Thoracic aorta (tissue), 2 donors: ENCODE measurements at regions not wholly inside any gene's neighbourhood (a gene's known extent, or its start where the extent isn't known, plus 50 kb on each side); places are given as distances from the start of the nearest gene placed in this dataset.

Source experiments
- ATAC-seq: fragments of 150-250 bp; one replicate; pipeline ENCODE4 v1.8.0; 2017; ENCODE audit warnings: low read depth; ENCODE audit not compliant: insufficient number of reproducible peaks, low FRiP score
- DNase-seq: peaks from one replicate; pipeline ENCODE4 v3.0.0-alpha.2; 2020; ENCODE audit warnings: low spot score
- H3K27ac ChIP-seq, 2 donors: fragments of 200-600 bp; sonication (generic); 1 replicate in 1 of 2; 2 replicates in 1 of 2; pipeline ENCODE4 v1.5.1; 2016; ENCODE audit warnings: mild to moderate bottlenecking in 2 of 2, moderate library complexity in 2 of 2
- H3K27me3 ChIP-seq: fragments of 200-600 bp; sonication (generic); replicated peaks from 2 replicates; pipeline ENCODE4 v1.6.0; 2016; ENCODE audit warnings: mild to moderate bottlenecking; ENCODE audit not compliant: insufficient read depth
- H3K36me3 ChIP-seq: fragments of 200-600 bp; sonication (generic); one replicate; pipeline ENCODE4 v1.5.1; 2016
- H3K4me1 ChIP-seq, 2 donors: fragments of 200-600 bp; sonication (generic); 1 replicate in 1 of 2; 2 replicates in 1 of 2; pipeline versions ENCODE4 v1.5.1 to v1.6.0; 2016; ENCODE audit warnings: low read depth in 2 of 2, mild to moderate bottlenecking in 1 of 2; ENCODE audit not compliant: control insufficient read depth in 1 of 2
- H3K4me3 ChIP-seq: fragments of 200-600 bp; sonication (generic); 2 replicates; pipeline ENCODE4 v1.5.1; 2016; ENCODE audit warnings: mild to moderate bottlenecking
- H3K9me3 ChIP-seq: fragments of 200-600 bp; sonication (generic); 2 replicates; pipeline ENCODE4 v1.5.1; 2016
- TF ChIP-seq, protein P1 (sequence below): fragments of 200-600 bp; sonication (generic); IDR thresholded peaks from one replicate; pipeline ENCODE4 v1.5.1; 2019; ENCODE audit warnings: antibody characterized with exemption

DNA sequence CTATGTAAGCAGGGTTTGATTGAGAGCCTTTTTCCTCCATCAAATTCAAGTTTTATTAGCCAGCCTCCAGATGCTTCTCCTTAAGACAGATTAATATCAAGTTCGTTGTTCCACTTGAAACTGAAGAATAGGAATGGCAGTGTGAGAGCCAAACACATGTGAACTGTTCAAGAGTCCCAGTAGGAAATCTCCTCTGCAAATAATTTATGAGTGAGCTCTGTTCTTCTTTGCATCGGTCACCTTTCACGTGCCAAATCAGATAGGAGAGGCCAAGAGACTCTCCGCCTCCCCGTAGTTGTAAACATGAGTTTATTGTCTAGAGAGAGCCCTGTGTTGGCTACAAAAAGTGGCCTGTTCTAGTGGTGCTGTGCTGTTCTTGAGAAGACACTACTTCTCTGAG is 372.1 kb upstream of the NR2F2 start:
- Histone ChIP-seq H3K9me3 (peaks cover 3% of the 10 kb centered on the region), H3K27me3 (no peaks in the 10 kb centered on the region), H3K36me3 (no peaks in the 10 kb centered on the region), H3K27ac (no peak overlapping the region), H3K4me1 (no peaks in the 10 kb centered on the region), H3K4me3 (no peak overlapping the region)
- TF ChIP-seq, protein P1, sequence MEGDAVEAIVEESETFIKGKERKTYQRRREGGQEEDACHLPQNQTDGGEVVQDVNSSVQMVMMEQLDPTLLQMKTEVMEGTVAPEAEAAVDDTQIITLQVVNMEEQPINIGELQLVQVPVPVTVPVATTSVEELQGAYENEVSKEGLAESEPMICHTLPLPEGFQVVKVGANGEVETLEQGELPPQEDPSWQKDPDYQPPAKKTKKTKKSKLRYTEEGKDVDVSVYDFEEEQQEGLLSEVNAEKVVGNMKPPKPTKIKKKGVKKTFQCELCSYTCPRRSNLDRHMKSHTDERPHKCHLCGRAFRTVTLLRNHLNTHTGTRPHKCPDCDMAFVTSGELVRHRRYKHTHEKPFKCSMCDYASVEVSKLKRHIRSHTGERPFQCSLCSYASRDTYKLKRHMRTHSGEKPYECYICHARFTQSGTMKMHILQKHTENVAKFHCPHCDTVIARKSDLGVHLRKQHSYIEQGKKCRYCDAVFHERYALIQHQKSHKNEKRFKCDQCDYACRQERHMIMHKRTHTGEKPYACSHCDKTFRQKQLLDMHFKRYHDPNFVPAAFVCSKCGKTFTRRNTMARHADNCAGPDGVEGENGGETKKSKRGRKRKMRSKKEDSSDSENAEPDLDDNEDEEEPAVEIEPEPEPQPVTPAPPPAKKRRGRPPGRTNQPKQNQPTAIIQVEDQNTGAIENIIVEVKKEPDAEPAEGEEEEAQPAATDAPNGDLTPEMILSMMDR = no peak
- DNase-seq (no peak), ATAC-seq (no peak)

DNA sequence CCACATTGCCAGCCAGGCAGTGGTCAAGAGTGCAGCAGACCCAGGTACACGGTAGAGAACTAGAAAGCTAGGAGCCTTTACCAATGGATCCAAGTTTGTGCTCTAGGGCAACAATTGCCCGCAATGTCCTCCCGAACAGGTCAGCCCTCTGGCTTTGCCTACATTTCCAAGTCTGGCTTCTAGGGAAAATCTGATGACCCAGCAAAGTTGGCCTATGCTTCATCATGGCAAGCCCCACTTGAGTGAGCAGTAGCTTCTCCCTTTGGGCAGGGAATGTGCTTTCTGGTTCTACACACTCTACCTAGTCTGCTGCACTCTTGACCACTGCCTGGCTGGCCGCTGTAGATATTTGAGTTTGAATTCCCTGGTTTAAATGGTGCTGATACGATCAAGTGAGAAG is 361.6 kb upstream of the NR2F2 start:
- TF ChIP-seq, protein P1 = no peak
- Histone ChIP-seq H3K4me1 (no peaks in the 10 kb centered on the region), H3K4me3 (no peak overlapping the region), H3K27ac (no peak overlapping the region), H3K27me3 (no peaks in the 10 kb centered on the region), H3K36me3 (no peaks in the 10 kb centered on the region), H3K9me3 (no peaks in the 10 kb centered on the region)
- DNase-seq (no peak), ATAC-seq (no peak)

DNA sequence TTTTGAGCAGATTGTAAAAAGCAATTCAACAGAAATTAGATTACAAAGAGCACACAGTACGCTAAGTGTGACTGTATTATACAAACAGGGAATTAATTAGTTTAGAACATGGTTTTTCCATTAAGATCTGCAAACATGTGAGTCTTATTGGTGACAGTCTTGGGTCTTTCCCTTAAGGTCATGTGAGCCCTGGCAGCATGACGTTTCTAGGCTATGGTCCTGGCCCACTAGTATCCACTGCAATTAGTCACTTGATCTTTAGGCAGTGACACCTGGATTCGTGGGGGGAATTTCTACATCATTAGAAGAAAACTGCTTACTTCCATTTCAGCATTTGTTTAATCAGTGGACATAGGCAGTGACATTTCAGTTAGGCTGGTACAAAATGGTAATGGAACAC is 360.2 kb upstream of the NR2F2 start:
- ATAC-seq = no peak
- Histone ChIP-seq H3K27me3 (no peaks in the 10 kb centered on the region), H3K4me3 (no peak overlapping the region), H3K36me3 (no peaks in the 10 kb centered on the region), H3K9me3 (no peaks in the 10 kb centered on the region), H3K4me1 (no peaks in the 10 kb centered on the region), H3K27ac (no peak overlapping the region)
- no peak for DNase-seq
- TF ChIP-seq, protein P1 = no peak

DNA sequence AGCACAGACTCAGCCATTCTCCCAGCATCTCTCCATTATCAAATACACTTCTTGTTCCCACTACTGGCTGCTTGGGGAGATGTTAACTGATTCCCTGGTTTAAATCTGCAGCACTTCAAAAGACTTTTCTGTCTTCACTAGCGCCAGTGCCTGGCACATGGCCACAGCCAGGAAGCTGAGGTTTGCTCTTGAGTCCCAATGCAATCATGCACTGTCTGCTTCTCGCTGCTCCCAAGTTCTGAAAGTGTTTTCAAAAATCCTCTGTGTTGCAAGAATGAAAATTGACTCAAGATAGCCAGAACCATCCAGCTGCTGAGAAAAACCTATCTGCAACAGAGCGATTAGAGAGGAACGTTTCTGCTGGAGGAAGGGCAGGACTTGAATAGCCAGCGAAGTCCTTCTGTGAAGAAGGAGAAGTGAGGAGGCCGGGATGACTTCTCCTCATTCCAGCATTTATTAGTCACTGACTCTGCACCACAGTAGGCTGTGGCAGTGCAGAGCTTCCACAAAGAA is 358.4 kb upstream of the NR2F2 start:
- TF ChIP-seq, protein P1 = no peak
- Histone ChIP-seq H3K36me3 (no peaks in the 10 kb centered on the region), H3K9me3 (no peaks in the 10 kb centered on the region), H3K4me3 (no peak overlapping the region), H3K4me1 (no peaks in the 10 kb centered on the region), H3K27me3 (no peaks in the 10 kb centered on the region), H3K27ac (no peak overlapping the region)
- ATAC-seq = no peak
- DNase-seq = no peak

DNA sequence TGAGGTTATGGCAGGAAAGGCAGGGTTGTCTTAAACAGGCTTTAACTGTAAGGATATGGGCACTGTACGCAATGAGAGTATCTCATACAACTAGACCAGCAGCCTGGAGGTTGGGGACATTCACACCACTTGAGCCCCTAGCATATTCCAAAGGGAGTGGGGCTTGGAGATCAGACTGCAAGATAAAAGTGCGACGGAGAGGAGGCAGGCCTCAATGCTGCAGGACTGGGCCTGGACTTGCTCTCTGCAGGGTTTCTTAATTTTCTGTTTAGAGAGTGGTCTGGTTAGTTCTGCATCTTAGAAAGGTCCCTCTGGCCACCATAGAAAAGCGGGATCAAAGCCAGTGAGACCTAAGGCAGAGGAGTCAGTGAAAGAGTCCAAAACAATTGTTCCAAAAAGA is 357.7 kb upstream of the NR2F2 start:
- H3K27me3 ChIP-seq = no peaks in the 10 kb centered on the region
- no peaks in the 10 kb centered on the region for H3K36me3 ChIP-seq
- TF ChIP-seq, protein P1 = no peak
- no peaks in the 10 kb centered on the region for H3K4me1 ChIP-seq
- H3K9me3 ChIP-seq = no peaks in the 10 kb centered on the region
- H3K27ac ChIP-seq = no peak overlapping the region
- DNase-seq (no peak), ATAC-seq (no peak)
- H3K4me3 ChIP-seq = no peak overlapping the region
